ENCODE measurements at regions not wholly inside any gene's neighbourhood (a gene's known extent, or its start where the extent isn't known, plus 50 kb on each side); places are given as distances from the start of the nearest gene placed in this dataset.

GRCh38 chr20:56986931-56987720 is 279.3 kb downstream of the BMP7 start:
- DNase-seq (ENCODE audit: low read depth in 2 of 3, low spot score in 2 of 3), result no peak

GRCh38 chr20:56987986-56988385 is 278.5 kb downstream of the BMP7 start:
- no peak for DNase-seq (ENCODE audit: low read depth in 2 of 3, low spot score in 2 of 3)

- DNase-seq (ENCODE audit: low read depth in 2 of 3, low spot score in 2 of 3), result no peak
These were observed 278.0 kb downstream of the BMP7 start for GRCh38 chr20:56988446-56988845.

DNA sequence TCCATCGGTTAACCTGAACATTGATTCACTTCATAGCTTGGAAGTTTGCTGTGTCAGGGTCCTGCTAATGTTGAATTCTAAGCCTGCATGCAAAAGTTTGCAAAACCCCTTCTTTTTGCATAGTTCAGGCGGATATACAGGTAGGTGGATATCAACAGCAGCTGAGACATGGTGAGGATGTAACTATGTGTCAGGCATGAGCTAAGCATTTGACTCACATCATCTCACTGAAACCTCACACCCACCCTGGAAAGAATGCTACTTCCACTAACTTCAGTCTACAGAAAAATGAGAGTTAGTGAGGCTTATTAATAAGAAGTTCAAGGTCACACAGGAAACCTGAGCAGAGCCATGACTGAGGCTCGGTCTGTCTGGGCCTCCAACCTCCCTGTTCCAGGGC is 276.9 kb downstream of the BMP7 start:
- DNase-seq (ENCODE audit: low read depth in 2 of 3, low spot score in 2 of 3), result no peak

GRCh38 chr20:56993020-56993559 is 273.4 kb downstream of the BMP7 start:
- no peak for DNase-seq (ENCODE audit: low read depth in 2 of 3, low spot score in 2 of 3)

DNA sequence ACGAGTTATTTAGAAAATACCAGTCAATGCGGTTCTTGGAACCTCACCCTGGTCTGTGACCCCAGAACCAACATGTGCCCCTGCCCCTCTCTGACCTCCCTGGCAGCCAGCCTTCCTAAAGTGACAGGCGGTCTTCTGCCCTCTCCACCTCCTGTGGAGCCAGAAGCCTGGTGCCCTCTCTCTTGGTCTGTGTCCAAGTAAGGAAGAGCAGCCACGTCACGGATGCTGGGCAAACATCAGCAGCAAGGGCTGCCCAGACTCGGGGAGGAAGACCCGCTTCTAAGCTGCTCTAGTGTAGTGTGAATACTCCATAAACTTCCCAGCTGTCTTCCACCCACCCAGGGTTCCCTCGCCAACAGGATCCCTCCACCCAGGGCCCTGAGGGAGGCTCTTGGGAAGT is 272.4 kb downstream of the BMP7 start:
- DNase-seq (ENCODE audit: low read depth in 2 of 3, low spot score in 2 of 3), result no peak

GRCh38 chr20:56995149-56995548 is 271.3 kb downstream of the BMP7 start:
- no peak for DNase-seq (ENCODE audit: low read depth in 2 of 3, low spot score in 2 of 3)

DNA sequence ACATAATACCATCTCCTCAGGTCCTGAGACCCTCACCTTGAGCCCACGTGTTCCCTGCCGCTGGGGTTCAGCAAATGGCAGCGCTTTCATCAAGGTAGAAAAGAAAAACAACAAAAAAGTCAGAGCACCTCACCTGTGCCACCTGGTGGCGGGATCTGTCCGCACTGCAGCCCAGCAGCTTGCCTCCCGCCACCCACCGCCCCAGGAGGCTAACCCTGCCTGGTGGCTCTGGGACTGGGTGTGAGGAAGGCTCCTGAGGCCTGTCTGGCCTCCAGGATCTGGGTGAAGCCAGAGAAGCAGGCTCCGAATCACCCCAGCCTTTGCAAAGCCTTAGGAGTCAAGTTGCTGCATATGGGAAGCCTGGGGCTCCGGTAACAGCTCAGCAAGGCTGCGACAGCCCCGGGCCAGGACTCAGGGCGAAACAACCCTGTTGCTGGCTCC is 270.8 kb downstream of the BMP7 start:
- peak in 1 of 3 donors; percentile 16 for DNase-seq (ENCODE audit: low read depth in 2 of 3, low spot score in 2 of 3)

- no peak for DNase-seq (ENCODE audit: low read depth in 2 of 3, low spot score in 2 of 3)
These were observed 269.9 kb downstream of the BMP7 start for GRCh38 chr20:56996533-56996932.

GRCh38 chr20:56998438-56998837 is 268.0 kb downstream of the BMP7 start:
- no peak for DNase-seq (ENCODE audit: low read depth in 2 of 3, low spot score in 2 of 3)

DNA sequence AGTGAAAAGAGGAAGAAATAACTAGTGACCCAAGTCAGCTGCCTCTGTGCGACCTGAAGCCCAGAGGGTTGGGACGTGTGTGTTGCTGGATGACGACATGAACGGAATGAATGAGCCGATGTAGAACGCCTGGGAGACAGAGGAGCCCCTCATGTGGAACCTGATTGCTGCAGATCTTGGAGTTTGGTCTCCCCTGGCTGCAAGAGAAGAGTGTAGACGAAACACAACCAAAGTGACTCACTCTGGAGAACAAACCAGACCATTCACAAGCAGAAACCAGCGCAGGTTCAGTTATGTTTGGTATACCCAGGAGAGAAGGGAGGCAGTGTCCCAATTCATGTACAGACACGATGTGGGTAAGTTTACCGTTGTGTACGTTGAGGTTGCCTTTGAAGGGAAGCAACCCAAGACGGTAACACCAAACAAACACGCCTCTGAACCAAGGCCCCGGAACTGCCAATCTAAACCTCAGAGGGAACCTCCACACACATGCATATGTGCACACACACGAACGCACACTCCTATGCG is 265.9 kb downstream of the BMP7 start:
- no peak for DNase-seq (ENCODE audit: low read depth in 2 of 3, low spot score in 2 of 3)

GRCh38 chr20:57001126-57001767 is 265.2 kb downstream of the BMP7 start:
- no peak for DNase-seq (ENCODE audit: low read depth in 2 of 3, low spot score in 2 of 3)

GRCh38 chr20:57002066-57002570 is 264.3 kb downstream of the BMP7 start:
- no peak for DNase-seq (ENCODE audit: low read depth in 2 of 3, low spot score in 2 of 3)

DNA sequence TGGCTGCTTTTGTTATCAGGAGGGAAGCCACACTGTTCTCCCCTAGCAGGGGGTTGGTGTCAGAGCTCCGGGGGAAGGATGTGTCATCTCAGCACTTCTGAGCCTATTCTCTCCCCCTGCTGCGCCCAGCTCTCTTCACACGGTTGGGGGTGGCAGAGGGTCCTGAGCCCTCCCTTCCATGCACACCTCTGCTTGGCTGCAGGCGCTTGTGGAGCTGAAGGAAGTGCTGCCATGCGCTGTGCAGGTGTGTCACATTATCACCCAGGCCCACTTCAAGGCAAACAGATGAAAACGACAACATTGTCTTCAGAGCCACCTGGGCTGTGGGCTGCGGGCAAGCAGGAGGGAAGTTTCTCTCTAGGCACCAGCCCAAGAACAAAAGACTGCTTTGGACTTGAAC is 263.4 kb downstream of the BMP7 start:
- no peak for DNase-seq (ENCODE audit: low read depth in 2 of 3, low spot score in 2 of 3)

- no peak for DNase-seq (ENCODE audit: low read depth in 2 of 3, low spot score in 2 of 3)
These were observed 262.0 kb downstream of the BMP7 start for GRCh38 chr20:57004416-57004815.

GRCh38 chr20:57004951-57005933 is 261.2 kb downstream of the BMP7 start:
- no peak for DNase-seq (ENCODE audit: low read depth in 2 of 3, low spot score in 2 of 3)

GRCh38 chr20:57006411-57007170 is 259.9 kb downstream of the BMP7 start:
- DNase-seq (ENCODE audit: low read depth in 2 of 3, low spot score in 2 of 3), result no peak

- no peak for DNase-seq (ENCODE audit: low read depth in 2 of 3, low spot score in 2 of 3)
These were observed 259.3 kb downstream of the BMP7 start for GRCh38 chr20:57007171-57007540.

DNA sequence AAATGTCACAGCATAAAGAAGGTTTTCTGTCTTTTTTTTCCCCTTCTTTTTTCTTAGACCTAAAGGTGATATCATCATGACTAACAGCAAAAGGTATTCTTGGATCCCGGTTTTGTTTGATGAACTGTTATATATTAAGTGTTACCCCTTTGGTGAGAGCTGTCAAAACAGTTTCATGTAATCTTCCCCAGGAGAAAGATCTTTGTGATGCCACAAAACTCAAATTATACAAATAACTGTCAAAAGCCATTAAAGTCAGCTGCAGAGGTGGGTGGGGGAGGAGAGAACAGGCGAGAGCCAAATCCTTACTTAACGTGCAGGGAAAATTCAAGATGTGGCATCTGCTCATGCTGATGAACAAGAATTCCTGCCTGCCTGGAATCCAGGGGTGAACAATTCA is 258.2 kb downstream of the BMP7 start:
- DNase-seq (ENCODE audit: low read depth in 2 of 3, low spot score in 2 of 3), result no peak

GRCh38 chr20:57009355-57009754 is 257.1 kb downstream of the BMP7 start:
- no peak for DNase-seq (ENCODE audit: low read depth in 2 of 3, low spot score in 2 of 3)
